GM23248 (cell line): ENCODE measurements at regions not wholly inside any gene's neighbourhood (a gene's known extent, or its start where the extent isn't known, plus 50 kb on each side); places are given as distances from the start of the nearest gene placed in this dataset.

Source experiments
- DNase-seq: peaks from one replicate; pipeline ENCODE4 v3.0.0-alpha.2; 2015
- H2AFZ ChIP-seq: fragments of 200-600 bp; sonication (generic); 2 replicates; pipeline ENCODE4 v1.6.1; 2016; ENCODE audit warnings: antibody characterized with exemption
- H3F3A ChIP-seq: fragments of 200-600 bp; sonication (generic); 2 replicates; pipeline ENCODE4 v1.6.1; 2016; ENCODE audit warnings: mild to moderate bottlenecking, antibody characterized with exemption, mixed run types; ENCODE audit not compliant: insufficient read depth
- H3K27ac ChIP-seq: fragments of 200-600 bp; sonication (generic); 2 replicates; pipeline ENCODE4 v1.5.1; 2016; ENCODE audit warnings: mild to moderate bottlenecking
- H3K27me3 ChIP-seq: fragments of 200-600 bp; sonication (generic); replicated peaks from 2 replicates; pipeline ENCODE4 v1.6.1; 2016; ENCODE audit warnings: mild to moderate bottlenecking; ENCODE audit not compliant: insufficient read depth
- H3K36me3 ChIP-seq: fragments of 200-600 bp; sonication (generic); 2 replicates; pipeline ENCODE4 v1.6.1; 2016; ENCODE audit warnings: low read depth, mild to moderate bottlenecking
- H3K4me1 ChIP-seq: fragments of 200-600 bp; sonication (generic); 2 replicates; pipeline ENCODE4 v1.6.1; 2016; ENCODE audit warnings: mild to moderate bottlenecking; ENCODE audit not compliant: insufficient read depth
- H3K4me2 ChIP-seq: fragments of 200-600 bp; sonication (generic); one replicate; pipeline ENCODE4 v1.6.1; 2016; ENCODE audit warnings: mild to moderate bottlenecking; ENCODE audit not compliant: unreplicated experiment
- H3K4me3 ChIP-seq: fragments of 200-600 bp; sonication (generic); 2 replicates; pipeline ENCODE4 v1.5.1; 2016; ENCODE audit warnings: mild to moderate bottlenecking
- H3K79me2 ChIP-seq: fragments of 200-600 bp; sonication (generic); 2 replicates; pipeline ENCODE4 v1.6.1; 2016; ENCODE audit warnings: mild to moderate bottlenecking; ENCODE audit not compliant: insufficient read depth
- H3K9ac ChIP-seq: fragments of 200-600 bp; sonication (generic); 2 replicates; pipeline ENCODE4 v1.6.1; 2016; ENCODE audit warnings: mild to moderate bottlenecking
- H3K9me2 ChIP-seq: fragments of 200-600 bp; sonication (generic); 2 replicates; pipeline ENCODE4 v1.6.1; 2016; ENCODE audit warnings: mixed run types, mild to moderate bottlenecking, moderate library complexity; ENCODE audit not compliant: insufficient read depth
- H3K9me3 ChIP-seq: fragments of 200-600 bp; sonication (generic); one replicate; pipeline ENCODE4 v1.6.1; 2017; ENCODE audit warnings: low read depth
- H4K20me1 ChIP-seq: fragments of 200-600 bp; sonication (generic); 2 replicates; pipeline ENCODE4 v1.6.0; 2016; ENCODE audit not compliant: insufficient read depth
- EZH2 ChIP-seq: fragments of 200-600 bp; sonication (generic); IDR thresholded peaks from 2 replicates; pipeline ENCODE4 v1.6.1; 2018; ENCODE audit warnings: antibody characterized with exemption, mild to moderate bottlenecking; ENCODE audit not compliant: insufficient read depth, poor library complexity, severe bottlenecking
- EZH2phosphoT487 ChIP-seq: fragments of 200-600 bp; sonication (generic); IDR thresholded peaks from 2 replicates; pipeline ENCODE4 v1.6.1; 2018; ENCODE audit warnings: antibody characterized with exemption, moderate library complexity, mild to moderate bottlenecking, low read depth; ENCODE audit not compliant: insufficient read depth
- WGBS, 2 experiments: methylation state at CpG; one replicate each; pipeline ENCODE4 v1.1.6; 2015 to 2017; ENCODE audit warnings: low lambda C conversion rate in 2 of 2, low coverage in 1 of 2; ENCODE audit errors: missing lambda C conversion rate in 2 of 2; 5-methylcytosine and 5-hydroxymethylcytosine counted together
- in situ Hi-C: fragments of 300-500 bp; cut with MboI; formaldehyde crosslinking; loops from 2 replicates; pipeline ENCODE4 v1.15.0; 2020

GRCh38 chr5:93179466-93179865 lies 401.6 kb downstream of the NR2F1-AS1 start:
- H3F3A ChIP-seq = no peaks in the 10 kb centered on the region
- H3K9ac ChIP-seq = no peak overlapping the region
- H3K9me2 ChIP-seq = no peaks in the 10 kb centered on the region
- no peak overlapping the region for H3K4me3 ChIP-seq
- DNase-seq = no peak
- in situ Hi-C loops = no loop called here
- H3K27me3 ChIP-seq = no peaks in the 10 kb centered on the region
- no peaks in the 10 kb centered on the region for H3K79me2 ChIP-seq
- no peak overlapping the region for H3K27ac ChIP-seq
- no peak overlapping the region for H3K4me2 ChIP-seq
- H2AFZ ChIP-seq = no peak overlapping the region
- TF ChIP-seq EZH2 (no peak), EZH2phosphoT487 (no peak)
- WGBS, 2 experiments = 45 to 52% methylated on average over 1 of the region's 1 CpG
- no peaks in the 10 kb centered on the region for H4K20me1 ChIP-seq
- H3K36me3 ChIP-seq = no peaks in the 10 kb centered on the region
- no peaks in the 10 kb centered on the region for H3K4me1 ChIP-seq
- H3K9me3 ChIP-seq = no peaks in the 10 kb centered on the region

DNA sequence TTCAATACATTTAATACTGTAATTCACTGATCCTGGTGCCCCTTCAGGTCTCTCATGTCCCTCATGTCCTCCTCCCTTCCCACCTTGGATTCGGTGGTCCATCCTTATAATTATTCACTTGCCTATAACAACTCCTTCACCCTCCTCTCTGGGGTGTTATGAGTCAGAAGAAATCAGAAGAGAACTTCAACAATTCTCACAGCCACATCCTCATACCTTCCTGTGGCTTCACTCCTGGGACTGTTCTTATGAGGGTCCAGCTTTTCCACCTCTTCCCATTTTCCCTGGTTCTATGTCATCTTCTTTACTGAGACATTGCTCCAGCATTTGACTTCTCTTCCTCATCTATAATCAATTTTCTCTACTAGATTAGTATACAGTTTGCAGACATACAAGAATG lies 406.1 kb downstream of the NR2F1-AS1 start:
- H2AFZ ChIP-seq = no peak overlapping the region
- TF ChIP-seq EZH2 = no peak
- TF ChIP-seq EZH2phosphoT487 = no peak
- in situ Hi-C loops = no loop called here
- H3F3A ChIP-seq = no peaks in the 10 kb centered on the region
- no peaks in the 10 kb centered on the region for H3K79me2 ChIP-seq
- no peaks in the 10 kb centered on the region for H4K20me1 ChIP-seq
- no peak overlapping the region for H3K4me3 ChIP-seq
- no peak overlapping the region for H3K4me2 ChIP-seq
- no peaks in the 10 kb centered on the region for H3K9me2 ChIP-seq
- H3K36me3 ChIP-seq = no peaks in the 10 kb centered on the region
- WGBS, 2 experiments = 92 to 95% methylated on average over 1 of the region's 1 CpG
- H3K27me3 ChIP-seq = no peaks in the 10 kb centered on the region
- no peak overlapping the region for H3K27ac ChIP-seq
- no peaks in the 10 kb centered on the region for H3K4me1 ChIP-seq
- H3K9me3 ChIP-seq = no peaks in the 10 kb centered on the region
- no peak overlapping the region for H3K9ac ChIP-seq
- no peak for DNase-seq

DNA sequence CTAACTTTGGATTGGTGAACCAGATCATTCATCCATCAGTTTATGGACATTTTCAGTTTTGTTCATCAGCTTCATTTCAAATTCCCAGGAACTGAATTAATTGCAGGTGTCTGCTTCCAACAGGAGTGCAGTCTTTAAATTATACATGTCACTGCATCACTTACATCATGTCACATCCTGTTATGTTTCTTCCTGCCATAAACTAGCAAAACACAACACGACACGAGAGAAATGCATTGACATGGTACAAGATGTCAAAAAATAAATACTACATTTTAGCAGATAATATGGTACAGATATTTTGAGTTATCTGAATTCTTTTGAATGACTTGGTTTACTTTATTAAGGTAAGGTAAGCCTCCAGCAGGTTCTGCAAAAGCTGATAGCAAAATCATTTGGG lies 415.5 kb downstream of the NR2F1-AS1 start:
- 98 to 99% methylated on average over 2 of the region's 2 CpGs for WGBS, 2 experiments
- H3K36me3 ChIP-seq = no peaks in the 10 kb centered on the region
- H3K27me3 ChIP-seq = no peaks in the 10 kb centered on the region
- TF ChIP-seq EZH2 (no peak), EZH2phosphoT487 (no peak)
- H3F3A ChIP-seq = peaks cover 37% of the 10 kb centered on the region
- H4K20me1 ChIP-seq = no peaks in the 10 kb centered on the region
- DNase-seq = no peak
- in situ Hi-C loops = no loop called here
- no peaks in the 10 kb centered on the region for H3K79me2 ChIP-seq
- H3K4me1 ChIP-seq = peaks cover 48% of the 10 kb centered on the region
- H2AFZ ChIP-seq = no peak overlapping the region
- H3K4me2 ChIP-seq = no peak overlapping the region
- H3K9ac ChIP-seq = no peak overlapping the region
- H3K9me2 ChIP-seq = no peaks in the 10 kb centered on the region
- H3K27ac ChIP-seq = no peak overlapping the region
- H3K4me3 ChIP-seq = no peak overlapping the region
- no peaks in the 10 kb centered on the region for H3K9me3 ChIP-seq

GRCh38 chr5:93164690-93165089 lies 416.3 kb downstream of the NR2F1-AS1 start:
- Histone ChIP-seq H3K36me3 (no peaks in the 10 kb centered on the region), H3K27me3 (no peaks in the 10 kb centered on the region), H2AFZ (no peak overlapping the region), H3K9ac (no peak overlapping the region), H3K4me2 (no peak overlapping the region), H3K9me3 (no peaks in the 10 kb centered on the region), H3F3A (peaks cover 39% of the 10 kb centered on the region), H3K27ac (no peak overlapping the region), H3K4me1 (peaks cover 48% of the 10 kb centered on the region), H3K79me2 (no peaks in the 10 kb centered on the region), H4K20me1 (no peaks in the 10 kb centered on the region), H3K9me2 (no peaks in the 10 kb centered on the region), H3K4me3 (no peak overlapping the region)
- DNase-seq = peak; percentile 93
- in situ Hi-C loops = no loop called here
- 50 to 52% methylated on average over 2 of the region's 2 CpGs for WGBS, 2 experiments
- TF ChIP-seq EZH2 (no peak), EZH2phosphoT487 (no peak)

GRCh38 chr5:93163010-93163663 lies 417.9 kb downstream of the NR2F1-AS1 start:
- Histone ChIP-seq H3K27ac (peak overlapping the region; percentile 71), H3K36me3 (no peaks in the 10 kb centered on the region), H4K20me1 (no peaks in the 10 kb centered on the region), H3F3A (peaks cover 46% of the 10 kb centered on the region), H3K4me1 (peaks cover 59% of the 10 kb centered on the region), H3K4me3 (peak overlapping the region; percentile 38), H3K9me3 (no peaks in the 10 kb centered on the region), H3K79me2 (no peaks in the 10 kb centered on the region), H2AFZ (no peak overlapping the region), H3K4me2 (peak overlapping the region; percentile 73), H3K9me2 (no peaks in the 10 kb centered on the region), H3K27me3 (no peaks in the 10 kb centered on the region), H3K9ac (peak overlapping the region; percentile 22)
- in situ Hi-C loops = no loop called here
- DNase-seq = peak; percentile 88
- TF ChIP-seq EZH2 (no peak), EZH2phosphoT487 (no peak)
